Mesenchymal stem cell (in vitro differentiated cells and primary cell): ENCODE measurements at regions not wholly inside any gene's neighbourhood (a gene's known extent, or its start where the extent isn't known, plus 50 kb on each side); places are given as distances from the start of the nearest gene placed in this dataset.

ENCODE experiments used
- DNase-seq: peaks from one replicate; pipeline ENCODE4 v3.0.0-alpha.2; 2013
- H2AFZ ChIP-seq: one replicate; pipeline ENCODE4 v1.6.1; 2013; ENCODE audit warnings: low read depth, mild to moderate bottlenecking, control low read depth, inconsistent platforms, low read length, moderate library complexity
- H2AK5ac ChIP-seq: 2 replicates; pipeline ENCODE4 v1.6.1; 2013; ENCODE audit warnings: low read length, moderate library complexity, mild to moderate bottlenecking, inconsistent platforms; ENCODE audit not compliant: severe bottlenecking
- H2BK120ac ChIP-seq: one replicate; pipeline ENCODE4 v1.6.1; 2013; ENCODE audit warnings: low read depth, mild to moderate bottlenecking, inconsistent platforms, low read length, moderate library complexity
- H2BK12ac ChIP-seq, 2 experiments: one replicate each; pipeline ENCODE4 v1.6.1; 2013; ENCODE audit warnings: inconsistent platforms in 2 of 2, low read length in 2 of 2, mild to moderate bottlenecking in 2 of 2, moderate library complexity in 2 of 2, control low read depth in 1 of 2
- H2BK15ac ChIP-seq: one replicate; pipeline ENCODE4 v1.6.1; 2013; ENCODE audit warnings: mild to moderate bottlenecking, low read depth, inconsistent platforms; ENCODE audit not compliant: poor library complexity, severe bottlenecking
- H2BK5ac ChIP-seq: 2 replicates; pipeline ENCODE4 v1.6.1; 2013; ENCODE audit warnings: low read depth, mild to moderate bottlenecking, low read length, control low read depth, inconsistent platforms; ENCODE audit not compliant: poor library complexity, severe bottlenecking
- H3K14ac ChIP-seq, 2 experiments: one replicate each; pipeline ENCODE4 v1.6.1; 2013; ENCODE audit warnings: inconsistent platforms in 2 of 2, low read length in 2 of 2, control low read depth in 1 of 2, mild to moderate bottlenecking in 1 of 2, moderate library complexity in 1 of 2
- H3K18ac ChIP-seq, 2 experiments: one replicate each; pipeline ENCODE4 v1.6.1; 2013; ENCODE audit warnings: inconsistent platforms in 2 of 2, low read length in 2 of 2, control low read depth in 1 of 2, low read depth in 1 of 2, mild to moderate bottlenecking in 1 of 2
- H3K23ac ChIP-seq, 2 experiments: one replicate each; pipeline ENCODE4 v1.6.1; 2013; ENCODE audit warnings: inconsistent platforms in 2 of 2, low read length in 2 of 2, mild to moderate bottlenecking in 2 of 2, moderate library complexity in 2 of 2, control low read depth in 1 of 2
- H3K27ac ChIP-seq: 2 replicates; pipeline ENCODE4 v1.5.1; 2013; ENCODE audit warnings: mild to moderate bottlenecking, moderate library complexity, low read length, control low read depth, inconsistent platforms; ENCODE audit not compliant: poor library complexity, severe bottlenecking
- H3K27me3 ChIP-seq, 2 experiments: 2 replicates each; pipeline versions ENCODE4 v1.6.1 to v1.7.0; 2013; ENCODE audit warnings: low read length in 2 of 2, mild to moderate bottlenecking in 2 of 2, moderate library complexity in 2 of 2, control low read depth in 1 of 2, inconsistent platforms in 1 of 2; ENCODE audit not compliant: control insufficient read depth in 1 of 2, insufficient read depth in 1 of 2
- H3K36me3 ChIP-seq, 2 experiments: 2 replicates each; pipeline versions ENCODE4 v1.6.1 to v1.7.0; 2013; ENCODE audit warnings: low read length in 2 of 2, control low read depth in 1 of 2, inconsistent platforms in 1 of 2, low read depth in 1 of 2, mild to moderate bottlenecking in 1 of 2; ENCODE audit not compliant: insufficient read depth in 2 of 2, control insufficient read depth in 1 of 2
- H3K4ac ChIP-seq, 2 experiments: one replicate each; pipeline ENCODE4 v1.6.1; 2013; ENCODE audit warnings: inconsistent platforms in 2 of 2, low read length in 2 of 2, mild to moderate bottlenecking in 2 of 2, moderate library complexity in 2 of 2, control low read depth in 1 of 2, low read depth in 1 of 2
- H3K4me1 ChIP-seq: 2 replicates; pipeline ENCODE4 v1.6.1; 2013; ENCODE audit warnings: low read depth, low read length, control low read depth; ENCODE audit not compliant: control insufficient read depth, insufficient read depth
- H3K4me2 ChIP-seq: 2 replicates; pipeline ENCODE4 v1.6.1; 2013; ENCODE audit warnings: low read length, mild to moderate bottlenecking, inconsistent platforms; ENCODE audit not compliant: poor library complexity, severe bottlenecking
- H3K4me3 ChIP-seq, 2 experiments: 2 replicates each; pipeline versions ENCODE4 v1.5.1 to v1.7.0; 2013; ENCODE audit warnings: low read length in 2 of 2, mild to moderate bottlenecking in 2 of 2, control low read depth in 1 of 2, low read depth in 1 of 2; ENCODE audit not compliant: insufficient read depth in 1 of 2
- H3K79me1 ChIP-seq: replicated peaks from 2 replicates; pipeline ENCODE4 v1.6.1; 2013; ENCODE audit warnings: mild to moderate bottlenecking, control low read depth, low read length, inconsistent platforms; ENCODE audit not compliant: poor library complexity, severe bottlenecking
- H3K9ac ChIP-seq: 2 replicates; pipeline ENCODE4 v1.7.0; 2013; ENCODE audit warnings: mild to moderate bottlenecking, low read length, moderate library complexity
- H3K9me3 ChIP-seq: 2 replicates; pipeline ENCODE4 v1.7.0; 2013; ENCODE audit warnings: mild to moderate bottlenecking, low read length; ENCODE audit not compliant: control insufficient read depth
- H4K8ac ChIP-seq: one replicate; pipeline ENCODE4 v1.6.1; 2013; ENCODE audit warnings: inconsistent platforms, mild to moderate bottlenecking, low read length, moderate library complexity
- H4K91ac ChIP-seq: one replicate; pipeline ENCODE4 v1.6.1; 2013; ENCODE audit warnings: mild to moderate bottlenecking, low read length, inconsistent platforms
- WGBS: methylation state at CpG from one replicate; pipeline ENCODE4 v1.1.7; 2013; ENCODE audit warnings: mixed read lengths; 5-methylcytosine and 5-hydroxymethylcytosine counted together

DNA sequence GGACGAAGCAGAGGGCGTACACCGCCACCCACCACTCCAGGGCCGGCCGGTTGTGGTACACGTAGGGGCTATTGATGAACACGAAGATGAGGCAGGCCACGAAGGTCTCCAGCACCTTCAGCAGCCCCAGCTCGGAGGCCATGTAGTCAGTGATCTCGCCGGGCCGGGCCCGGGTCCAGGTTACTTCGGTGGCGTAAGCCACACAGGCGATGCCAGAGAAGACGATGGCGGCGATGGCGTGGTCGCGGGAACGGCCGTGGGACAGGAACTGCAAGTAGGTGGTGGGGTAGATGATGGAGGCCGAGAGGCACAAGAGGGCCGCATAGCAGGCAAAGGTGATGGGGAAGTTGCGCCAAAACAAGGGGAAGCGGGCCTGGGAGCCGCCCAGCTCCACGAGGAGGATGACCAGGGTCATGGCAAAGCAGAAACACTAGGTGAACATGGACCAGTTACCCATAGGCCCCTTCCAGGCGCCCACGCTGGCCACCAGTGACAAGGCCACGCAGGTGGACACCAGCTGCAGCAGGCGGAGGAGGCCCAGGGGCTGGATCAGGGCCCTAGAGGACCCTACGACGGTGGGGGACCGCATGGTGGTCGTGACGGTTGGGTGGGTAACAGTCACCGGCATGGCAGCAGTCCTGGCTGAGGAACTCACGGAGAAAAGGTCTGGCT, 128.4 kb upstream of the FAM98A start:
- no peaks in the 10 kb centered on the region for H3K9me3 ChIP-seq
- no peak overlapping the region for H4K8ac ChIP-seq
- peak overlapping the region in 1 of 2 experiments; percentile 12 for H3K18ac ChIP-seq
- WGBS, result 95% methylated on average over 41 of the region's 41 CpGs
- H3K27me3 ChIP-seq, result no peaks in the 10 kb centered on the region
- H3K14ac ChIP-seq, result no peak overlapping the region
- no peak overlapping the region for H3K9ac ChIP-seq
- no peak overlapping the region for H2BK15ac ChIP-seq
- no peak overlapping the region for H3K4me2 ChIP-seq
- H3K27ac ChIP-seq, result no peak overlapping the region
- no peaks in the 10 kb centered on the region for H3K36me3 ChIP-seq
- no peak overlapping the region for H2BK12ac ChIP-seq
- no peak overlapping the region for H2BK5ac ChIP-seq
- no peak overlapping the region for H2BK120ac ChIP-seq
- H2AFZ ChIP-seq, result no peak overlapping the region
- H4K91ac ChIP-seq, result no peak overlapping the region
- H3K4ac ChIP-seq, result no peak overlapping the region
- H2AK5ac ChIP-seq, result no peak overlapping the region
- no peaks in the 10 kb centered on the region for H3K79me1 ChIP-seq
- H3K23ac ChIP-seq, result no peak overlapping the region
- no peak for DNase-seq
- no peaks in the 10 kb centered on the region for H3K4me1 ChIP-seq
- no peak overlapping the region for H3K4me3 ChIP-seq

- H3K4me2 ChIP-seq, result no peak overlapping the region
- H3K14ac ChIP-seq, result no peak overlapping the region
- H3K9ac ChIP-seq, result no peak overlapping the region
- no peak overlapping the region for H3K18ac ChIP-seq
- H3K27ac ChIP-seq, result no peak overlapping the region
- no peak for DNase-seq
- no peak overlapping the region for H2BK12ac ChIP-seq
- no peaks in the 10 kb centered on the region for H3K9me3 ChIP-seq
- no peak overlapping the region for H2AK5ac ChIP-seq
- no peak overlapping the region for H2BK15ac ChIP-seq
- no peaks in the 10 kb centered on the region for H3K4me1 ChIP-seq
- WGBS, result 88% methylated on average over 7 of the region's 8 CpGs
- H3K4ac ChIP-seq, result no peak overlapping the region
- no peaks in the 10 kb centered on the region for H3K36me3 ChIP-seq
- no peak overlapping the region for H4K8ac ChIP-seq
- no peaks in the 10 kb centered on the region for H3K79me1 ChIP-seq
- H2AFZ ChIP-seq, result no peak overlapping the region
- H3K4me3 ChIP-seq, result no peak overlapping the region
- H3K27me3 ChIP-seq, result no peaks in the 10 kb centered on the region
- H4K91ac ChIP-seq, result no peak overlapping the region
- no peak overlapping the region for H2BK120ac ChIP-seq
- no peak overlapping the region for H2BK5ac ChIP-seq
- no peak overlapping the region for H3K23ac ChIP-seq
Measured at GRCh38 chr2:33726415-33726814, 127.3 kb upstream of the FAM98A start.

GRCh38 chr2:33723329-33723728, 124.2 kb upstream of the FAM98A start:
- no peak for DNase-seq
- Histone ChIP-seq H3K9ac (no peak overlapping the region), H4K8ac (no peak overlapping the region), H2AFZ (no peak overlapping the region), H3K18ac (no peak overlapping the region), H3K14ac (no peak overlapping the region), H3K27ac (no peak overlapping the region), H3K4ac (no peak overlapping the region), H3K27me3 (no peaks in the 10 kb centered on the region), H2AK5ac (no peak overlapping the region), H3K36me3 (no peaks in the 10 kb centered on the region), H2BK15ac (no peak overlapping the region), H2BK120ac (no peak overlapping the region), H3K79me1 (no peaks in the 10 kb centered on the region), H3K4me2 (no peak overlapping the region), H3K23ac (no peak overlapping the region), H4K91ac (no peak overlapping the region), H3K4me3 (no peak overlapping the region), H3K4me1 (no peaks in the 10 kb centered on the region), H3K9me3 (no peaks in the 10 kb centered on the region), H2BK5ac (no peak overlapping the region), H2BK12ac (no peak overlapping the region)
- WGBS, result 59% methylated on average over 3 of the region's 3 CpGs

DNA sequence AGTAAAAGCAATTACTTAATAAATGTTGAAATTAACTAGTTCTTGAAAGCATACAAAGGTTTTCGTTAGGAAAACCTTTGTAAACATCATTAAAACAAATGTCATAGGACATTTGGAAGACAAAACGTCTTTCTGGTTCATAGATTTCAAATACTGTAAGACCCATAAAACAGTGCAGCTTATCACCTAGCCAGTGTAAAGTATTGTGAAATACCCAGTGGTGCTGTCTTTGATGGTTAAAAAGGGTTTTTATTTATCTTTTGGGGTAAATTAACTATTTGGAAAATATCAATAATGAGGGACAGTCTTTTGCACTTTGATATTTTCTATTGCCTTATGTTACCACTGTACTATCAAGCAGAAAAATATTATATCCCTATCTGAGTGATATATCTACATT, 120.0 kb upstream of the FAM98A start:
- WGBS, result no CpG with 5 or more reads among the region's 2 CpGs
- H3K4me1 ChIP-seq, result no peaks in the 10 kb centered on the region

More for the DNA sequence above, 120.0 kb upstream of the FAM98A start:
- H2BK120ac ChIP-seq, result no peak overlapping the region
- H3K36me3 ChIP-seq, result no peaks in the 10 kb centered on the region
- no peak overlapping the region for H3K23ac ChIP-seq
- H2BK15ac ChIP-seq, result no peak overlapping the region
- H2BK12ac ChIP-seq, result no peak overlapping the region
- no peak overlapping the region for H3K4ac ChIP-seq
- H3K14ac ChIP-seq, result no peak overlapping the region
- no peak overlapping the region for H2BK5ac ChIP-seq
- no peak overlapping the region for H3K18ac ChIP-seq
- H3K4me2 ChIP-seq, result no peak overlapping the region
- H3K9ac ChIP-seq, result no peak overlapping the region
- H3K9me3 ChIP-seq, result no peaks in the 10 kb centered on the region
- no peak overlapping the region for H4K8ac ChIP-seq
- H2AFZ ChIP-seq, result no peak overlapping the region
- H2AK5ac ChIP-seq, result no peak overlapping the region
- no peaks in the 10 kb centered on the region for H3K79me1 ChIP-seq
- H4K91ac ChIP-seq, result no peak overlapping the region
- no peak overlapping the region for H3K27ac ChIP-seq
- H3K27me3 ChIP-seq, result no peaks in the 10 kb centered on the region
- H3K4me3 ChIP-seq, result no peak overlapping the region
- DNase-seq, result no peak
